Neural progenitor cell (in vitro differentiated cells): ENCODE measurements at regions not wholly inside any gene's neighbourhood (a gene's known extent, or its start where the extent isn't known, plus 50 kb on each side); places are given as distances from the start of the nearest gene placed in this dataset.

Experiments used
- DNase-seq: peaks from one replicate; pipeline ENCODE4 v3.0.0-alpha.2; 2016; ENCODE audit warnings: low spot score
- H2AFZ ChIP-seq: fragments of 200-600 bp; sonication (generic); replicated peaks from 2 replicates; pipeline ENCODE4 v1.6.1; 2016; ENCODE audit warnings: antibody characterized with exemption
- H3F3A ChIP-seq: fragments of 200-600 bp; sonication (generic); 2 replicates; pipeline ENCODE4 v1.6.1; 2016; ENCODE audit warnings: antibody characterized with exemption, low read depth
- H3K27ac ChIP-seq: fragments of 200-600 bp; sonication (generic); 2 replicates; pipeline ENCODE4 v1.5.1; 2016; ENCODE audit warnings: mild to moderate bottlenecking
- H3K27me3 ChIP-seq: fragments of 200-600 bp; sonication (generic); 2 replicates; pipeline ENCODE4 v1.6.1; 2016; ENCODE audit warnings: mild to moderate bottlenecking, moderate library complexity
- H3K36me3 ChIP-seq: fragments of 200-600 bp; sonication (generic); 2 replicates; pipeline ENCODE4 v1.5.1; 2016
- H3K4me1 ChIP-seq: fragments of 200-600 bp; sonication (generic); 2 replicates; pipeline ENCODE4 v1.6.1; 2016; ENCODE audit warnings: mixed run types
- H3K4me2 ChIP-seq: fragments of 200-600 bp; sonication (generic); 2 replicates; pipeline ENCODE4 v1.6.1; 2016
- H3K4me3 ChIP-seq: fragments of 200-600 bp; sonication (generic); 2 replicates; pipeline ENCODE4 v1.5.1; 2016
- H3K79me2 ChIP-seq: fragments of 200-600 bp; sonication (generic); 2 replicates; pipeline ENCODE4 v1.6.1; 2016; ENCODE audit warnings: low read depth
- H3K9ac ChIP-seq: fragments of 200-600 bp; sonication (generic); 2 replicates; pipeline ENCODE4 v1.6.1; 2016
- H3K9me3 ChIP-seq: fragments of 200-600 bp; sonication (generic); 2 replicates; pipeline ENCODE4 v1.5.1; 2016; ENCODE audit warnings: low read depth
- H4K20me1 ChIP-seq: fragments of 200-600 bp; sonication (generic); 2 replicates; pipeline ENCODE4 v1.6.1; 2016; ENCODE audit warnings: low read depth
- H3K27ac Mint-ChIP-seq: 3 replicates; pipeline ENCODE4 v1.8.0; 2021; ENCODE audit warnings: mixed read lengths
- H3K27me3 Mint-ChIP-seq: 2 replicates; pipeline ENCODE4 v1.8.0; 2022; ENCODE audit warnings: low read depth, mild to moderate bottlenecking, inconsistent platforms, moderate library complexity, mixed read lengths; ENCODE audit not compliant: insufficient read depth
- H3K36me3 Mint-ChIP-seq: 3 replicates; pipeline ENCODE4 v1.8.0; 2021; ENCODE audit warnings: mixed read lengths
- H3K4me1 Mint-ChIP-seq: 3 replicates; pipeline ENCODE4 v1.8.0; 2021; ENCODE audit warnings: mixed read lengths
- H3K4me3 Mint-ChIP-seq: 3 replicates; pipeline ENCODE4 v1.8.0; 2021; ENCODE audit warnings: mild to moderate bottlenecking, moderate library complexity, mixed read lengths
- H3K9me3 Mint-ChIP-seq: 3 replicates; pipeline ENCODE4 v1.8.0; 2020; ENCODE audit warnings: mixed read lengths
- CTCF ChIP-seq: fragments of 200-600 bp; sonication (generic); IDR thresholded peaks from 2 replicates; pipeline ENCODE4 v1.5.1; 2017; ENCODE audit warnings: antibody characterized with exemption, mild to moderate bottlenecking
- EZH2 ChIP-seq: fragments of 200-600 bp; sonication (generic); IDR thresholded peaks from 2 replicates; pipeline ENCODE4 v1.6.1; 2017; ENCODE audit warnings: antibody characterized with exemption, mild to moderate bottlenecking, moderate library complexity
- EZH2phosphoT487 ChIP-seq: fragments of 200-600 bp; sonication (generic); IDR thresholded peaks from 2 replicates; pipeline ENCODE4 v1.6.1; 2017; ENCODE audit warnings: antibody characterized with exemption

DNA sequence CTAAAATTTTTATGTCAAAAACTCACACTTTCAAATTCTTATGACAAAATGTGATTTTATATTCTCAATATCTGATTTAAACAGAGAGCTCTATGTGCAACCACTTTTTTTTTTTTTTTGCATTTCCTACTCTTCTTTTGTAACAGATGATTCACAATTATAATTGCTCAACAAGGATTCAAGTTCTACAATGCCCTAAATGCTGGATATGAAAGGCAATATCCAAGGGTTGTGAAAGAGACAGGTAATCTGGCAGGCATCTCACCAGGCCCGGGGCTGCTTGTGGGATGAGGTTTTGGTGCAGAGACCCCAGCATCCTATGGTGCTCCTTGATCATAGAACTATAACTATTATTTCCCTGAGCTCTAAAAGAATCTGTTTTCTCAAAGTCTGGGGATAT, 363.6 kb upstream of the NBEA start:
- peaks cover 3% of the 10 kb centered on the region for H3K27me3 Mint-ChIP-seq
- H3K27ac ChIP-seq, result no peak overlapping the region
- no peak overlapping the region for H2AFZ ChIP-seq
- no peak overlapping the region for H3K4me3 ChIP-seq
- no peak for TF ChIP-seq CTCF
- no peaks in the 10 kb centered on the region for H3K9me3 Mint-ChIP-seq
- H3K4me2 ChIP-seq, result no peak overlapping the region
- H3K4me1 Mint-ChIP-seq, result no peaks in the 10 kb centered on the region
- no peaks in the 10 kb centered on the region for H4K20me1 ChIP-seq
- no peaks in the 10 kb centered on the region for H3K4me1 ChIP-seq
- H3K27me3 ChIP-seq, result no peaks in the 10 kb centered on the region
- H3K36me3 ChIP-seq, result no peaks in the 10 kb centered on the region
- H3K9me3 ChIP-seq, result no peaks in the 10 kb centered on the region
- no peaks in the 10 kb centered on the region for H3F3A ChIP-seq
- no peaks in the 10 kb centered on the region for H3K36me3 Mint-ChIP-seq
- no peak overlapping the region for H3K4me3 Mint-ChIP-seq
- no peak overlapping the region for H3K27ac Mint-ChIP-seq
- DNase-seq, result no peak
- H3K9ac ChIP-seq, result no peak overlapping the region
- H3K79me2 ChIP-seq, result no peaks in the 10 kb centered on the region

DNA sequence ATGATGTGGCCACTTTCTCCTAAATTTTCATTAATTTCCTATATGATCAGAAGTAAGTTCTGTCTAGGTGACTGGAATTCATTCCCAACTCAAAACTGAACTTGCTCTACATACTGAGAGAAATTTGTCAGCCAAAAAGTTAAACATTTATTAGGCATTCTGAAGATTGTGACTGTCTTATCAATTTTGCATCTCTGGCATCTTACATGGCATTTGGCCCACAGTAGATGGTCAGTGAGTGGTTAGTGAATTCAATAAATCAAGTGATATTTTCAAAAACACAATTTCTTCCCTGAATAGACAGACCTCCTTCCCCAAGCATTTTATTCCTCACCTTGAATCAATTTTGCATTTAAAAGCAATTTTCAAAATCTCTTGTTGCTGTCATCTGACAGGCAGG, 363.2 kb upstream of the NBEA start:
- Mint-ChIP-seq H3K9me3 (no peaks in the 10 kb centered on the region), H3K27me3 (peaks cover 3% of the 10 kb centered on the region), H3K4me3 (no peak overlapping the region), H3K4me1 (no peaks in the 10 kb centered on the region), H3K36me3 (no peaks in the 10 kb centered on the region), H3K27ac (no peak overlapping the region)
- H3K36me3 ChIP-seq, result no peaks in the 10 kb centered on the region
- H3K4me1 ChIP-seq, result no peaks in the 10 kb centered on the region
- no peaks in the 10 kb centered on the region for H4K20me1 ChIP-seq
- H3K9me3 ChIP-seq, result no peaks in the 10 kb centered on the region
- H3F3A ChIP-seq, result no peaks in the 10 kb centered on the region
- H3K9ac ChIP-seq, result no peak overlapping the region
- no peak overlapping the region for H3K27ac ChIP-seq
- H3K4me3 ChIP-seq, result no peak overlapping the region
- H2AFZ ChIP-seq, result no peak overlapping the region
- H3K27me3 ChIP-seq, result no peaks in the 10 kb centered on the region
- no peak overlapping the region for H3K4me2 ChIP-seq
- no peak for TF ChIP-seq EZH2phosphoT487
- TF ChIP-seq CTCF, result no peak
- no peak for TF ChIP-seq EZH2
- DNase-seq, result no peak
- H3K79me2 ChIP-seq, result no peaks in the 10 kb centered on the region

- Histone ChIP-seq H3K36me3 (no peaks in the 10 kb centered on the region), H4K20me1 (no peaks in the 10 kb centered on the region), H2AFZ (no peak overlapping the region), H3K79me2 (no peaks in the 10 kb centered on the region), H3K4me1 (no peaks in the 10 kb centered on the region), H3K4me3 (no peak overlapping the region), H3F3A (no peaks in the 10 kb centered on the region), H3K9me3 (no peaks in the 10 kb centered on the region), H3K27me3 (no peaks in the 10 kb centered on the region), H3K9ac (no peak overlapping the region), H3K4me2 (no peak overlapping the region), H3K27ac (no peak overlapping the region)
- no peak for DNase-seq
- no peak overlapping the region for H3K27ac Mint-ChIP-seq
- H3K4me1 Mint-ChIP-seq, result no peaks in the 10 kb centered on the region
- no peaks in the 10 kb centered on the region for H3K9me3 Mint-ChIP-seq
- no peaks in the 10 kb centered on the region for H3K36me3 Mint-ChIP-seq
- no peak overlapping the region for H3K4me3 Mint-ChIP-seq
- peaks cover 3% of the 10 kb centered on the region for H3K27me3 Mint-ChIP-seq
- TF ChIP-seq EZH2, result no peak
- no peak for TF ChIP-seq CTCF
- no peak for TF ChIP-seq EZH2phosphoT487
Observed at GRCh38 chr13:34583181-34583580, 358.9 kb upstream of the NBEA start.

- Histone ChIP-seq H3K4me3 (no peak overlapping the region), H3K9ac (no peak overlapping the region), H3F3A (peaks cover 16% of the 10 kb centered on the region), H3K4me1 (peaks cover 11% of the 10 kb centered on the region), H3K27ac (no peak overlapping the region), H3K27me3 (no peaks in the 10 kb centered on the region), H3K79me2 (no peaks in the 10 kb centered on the region), H3K36me3 (no peaks in the 10 kb centered on the region), H2AFZ (no peak overlapping the region), H3K9me3 (no peaks in the 10 kb centered on the region), H3K4me2 (no peak overlapping the region), H4K20me1 (no peaks in the 10 kb centered on the region)
- Mint-ChIP-seq H3K4me1 (peaks cover 14% of the 10 kb centered on the region), H3K36me3 (no peaks in the 10 kb centered on the region), H3K9me3 (no peaks in the 10 kb centered on the region), H3K27me3 (no peaks in the 10 kb centered on the region), H3K27ac (no peak overlapping the region), H3K4me3 (no peak overlapping the region)
- no peak for DNase-seq
- no peak for TF ChIP-seq EZH2
- no peak for TF ChIP-seq CTCF
- TF ChIP-seq EZH2phosphoT487, result no peak
Observed at GRCh38 chr13:34587576-34587975, 354.5 kb upstream of the NBEA start.
